T-helper 1 cell (primary cell): ENCODE measurements at regions not wholly inside any gene's neighbourhood (a gene's known extent, or its start where the extent isn't known, plus 50 kb on each side); places are given as distances from the start of the nearest gene placed in this dataset.
"Not testable (repeated sequence)": the region's sequence is repeated elsewhere in the genome, so short reads cannot be mapped to it uniquely, and the experiment has no call there.

Experiments
- DNase-seq, 5 donors: peaks; one replicate each; pipeline ENCODE4 v3.0.0-alpha.2; 2012 to 2020

GRCh38 chr12:84117190-84117589 is 795.4 kb downstream of the SLC6A15 start:
- DNase-seq, result no peak

- no peak for DNase-seq
These were observed 798.9 kb downstream of the SLC6A15 start for GRCh38 chr12:84113666-84114065.

- not testable (repeated sequence) for DNase-seq
These were observed 808.7 kb downstream of the SLC6A15 start for GRCh38 chr12:84103886-84104285.

- DNase-seq, result not testable (repeated sequence)
These were observed 810.6 kb downstream of the SLC6A15 start for GRCh38 chr12:84101963-84102362.

GRCh38 chr12:84099591-84099990 is 813.0 kb downstream of the SLC6A15 start:
- DNase-seq, result not testable (repeated sequence)

- DNase-seq, result no peak
These were observed 820.9 kb downstream of the SLC6A15 start for GRCh38 chr12:84091651-84092050.

GRCh38 chr12:84089356-84089755 is 823.2 kb downstream of the SLC6A15 start:
- DNase-seq, result no peak

GRCh38 chr12:84085046-84085445 is 827.6 kb downstream of the SLC6A15 start:
- no peak for DNase-seq

- DNase-seq, result no peak
These were observed 833.0 kb downstream of the SLC6A15 start for GRCh38 chr12:84079626-84080025.

GRCh38 chr12:84077679-84078078 is 834.9 kb downstream of the SLC6A15 start:
- no peak for DNase-seq

- no peak for DNase-seq
These were observed 836.6 kb downstream of the SLC6A15 start for GRCh38 chr12:84075991-84076390.

- DNase-seq, result no peak
These were observed 839.2 kb downstream of the SLC6A15 start for GRCh38 chr12:84073401-84073800.

- DNase-seq, result no peak
These were observed 839.6 kb downstream of the SLC6A15 start for GRCh38 chr12:84072961-84073360.

- DNase-seq, result no peak
These were observed 842.3 kb downstream of the SLC6A15 start for GRCh38 chr12:84070292-84070691.

- DNase-seq, result no peak
These were observed 842.9 kb downstream of the SLC6A15 start for GRCh38 chr12:84069699-84070098.

GRCh38 chr12:84069198-84069597 is 843.4 kb downstream of the SLC6A15 start:
- DNase-seq, result no peak

- no peak for DNase-seq
These were observed 854.5 kb downstream of the SLC6A15 start for GRCh38 chr12:84058136-84058535.

- no peak for DNase-seq
These were observed 857.8 kb downstream of the SLC6A15 start for GRCh38 chr12:84054811-84055210.

- no peak for DNase-seq
These were observed 864.7 kb downstream of the SLC6A15 start for GRCh38 chr12:84047881-84048280.

- DNase-seq, result no peak
These were observed 865.7 kb downstream of the SLC6A15 start for GRCh38 chr12:84046859-84047258.

- no peak for DNase-seq
These were observed 869.2 kb downstream of the SLC6A15 start for GRCh38 chr12:84043355-84043754.

- DNase-seq, result no peak
These were observed 874.4 kb downstream of the SLC6A15 start for GRCh38 chr12:84038242-84038641.

- no peak for DNase-seq
These were observed 875.7 kb downstream of the SLC6A15 start for GRCh38 chr12:84036912-84037311.

- no peak for DNase-seq
These were observed 876.8 kb downstream of the SLC6A15 start for GRCh38 chr12:84035766-84036165.

- no peak for DNase-seq
These were observed 877.7 kb downstream of the SLC6A15 start for GRCh38 chr12:84034871-84035270.

GRCh38 chr12:84033162-84033561 is 879.4 kb downstream of the SLC6A15 start:
- DNase-seq, result no peak
